ENCODE measurements at regions not wholly inside any gene's neighbourhood (a gene's known extent, or its start where the extent isn't known, plus 50 kb on each side); places are given as distances from the start of the nearest gene placed in this dataset.

DNA sequence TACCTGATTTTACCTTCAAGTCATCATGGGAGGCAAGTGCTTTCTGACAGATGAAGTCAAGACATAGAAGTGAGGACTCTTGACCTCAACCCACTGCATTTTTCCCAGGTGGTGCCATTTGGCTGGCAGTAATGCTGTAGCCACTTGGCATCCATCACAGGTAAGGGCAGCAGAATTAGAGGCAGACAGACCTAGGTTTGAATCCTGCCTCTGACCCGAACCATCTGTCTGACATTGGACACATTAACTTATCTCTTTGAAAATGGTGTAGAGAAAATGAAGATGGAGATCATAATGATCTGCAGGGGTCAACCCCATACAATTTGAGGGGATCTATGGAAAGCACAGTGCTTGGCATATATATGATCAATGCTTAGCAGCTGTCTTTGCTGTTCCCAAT is 505.5 kb downstream of the NPIPA7 start:
- TF ChIP-seq, protein P1, sequence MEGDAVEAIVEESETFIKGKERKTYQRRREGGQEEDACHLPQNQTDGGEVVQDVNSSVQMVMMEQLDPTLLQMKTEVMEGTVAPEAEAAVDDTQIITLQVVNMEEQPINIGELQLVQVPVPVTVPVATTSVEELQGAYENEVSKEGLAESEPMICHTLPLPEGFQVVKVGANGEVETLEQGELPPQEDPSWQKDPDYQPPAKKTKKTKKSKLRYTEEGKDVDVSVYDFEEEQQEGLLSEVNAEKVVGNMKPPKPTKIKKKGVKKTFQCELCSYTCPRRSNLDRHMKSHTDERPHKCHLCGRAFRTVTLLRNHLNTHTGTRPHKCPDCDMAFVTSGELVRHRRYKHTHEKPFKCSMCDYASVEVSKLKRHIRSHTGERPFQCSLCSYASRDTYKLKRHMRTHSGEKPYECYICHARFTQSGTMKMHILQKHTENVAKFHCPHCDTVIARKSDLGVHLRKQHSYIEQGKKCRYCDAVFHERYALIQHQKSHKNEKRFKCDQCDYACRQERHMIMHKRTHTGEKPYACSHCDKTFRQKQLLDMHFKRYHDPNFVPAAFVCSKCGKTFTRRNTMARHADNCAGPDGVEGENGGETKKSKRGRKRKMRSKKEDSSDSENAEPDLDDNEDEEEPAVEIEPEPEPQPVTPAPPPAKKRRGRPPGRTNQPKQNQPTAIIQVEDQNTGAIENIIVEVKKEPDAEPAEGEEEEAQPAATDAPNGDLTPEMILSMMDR (IDR thresholded peaks at IDR 0.05; ENCODE audit: low read depth, low read length, poor library complexity, severe bottlenecking): no peak
- TF ChIP-seq EZH2phosphoT487 (IDR thresholded peaks at IDR 0.05; ENCODE audit: borderline replicate concordance, low read length): no peak

Measured in DOHH2 (cell line).